Body of pancreas (tissue), 4 donors: ENCODE measurements at regions not wholly inside any gene's neighbourhood (a gene's known extent, or its start where the extent isn't known, plus 50 kb on each side); places are given as distances from the start of the nearest gene placed in this dataset.

ENCODE experiments used
- ATAC-seq: fragments of 150-250 bp; one replicate; pipeline ENCODE4 v1.9.1; 2016
- DNase-seq, 4 donors: peaks; one replicate each; pipeline ENCODE4 v3.0.0-alpha.2; 2019
- H3K27ac ChIP-seq, 4 donors: fragments of 200-600 bp; sonication (generic); 1 replicate in 3 of 4; 2 replicates in 1 of 4; pipeline versions ENCODE4 v1.5.1 to v1.6.1; 2016 to 2019; ENCODE audit warnings: mild to moderate bottlenecking in 1 of 4, mixed read lengths in 1 of 4, moderate library complexity in 1 of 4
- H3K27me3 ChIP-seq, 2 donors: fragments of 200-600 bp; sonication (generic); one replicate each; pipeline ENCODE4 v1.6.0; 2016; ENCODE audit warnings: mild to moderate bottlenecking in 1 of 2
- H3K36me3 ChIP-seq, 2 donors: fragments of 200-600 bp; sonication (generic); replicated peaks in 1 of 2; 2 replicates each; pipeline ENCODE4 v1.5.1; 2016; ENCODE audit warnings: low read depth in 2 of 2; ENCODE audit not compliant: insufficient read depth in 1 of 2
- H3K4me1 ChIP-seq: fragments of 200-600 bp; sonication (generic); one replicate; pipeline ENCODE4 v1.6.0; 2016
- H3K4me3 ChIP-seq, 2 donors: fragments of 200-600 bp; sonication (generic); 1 replicate in 1 of 2; 2 replicates in 1 of 2; pipeline ENCODE4 v1.5.1; 2016 to 2019
- H3K9me3 ChIP-seq, 3 donors: fragments of 200-600 bp; sonication (generic); 1 replicate in 2 of 3; 2 replicates in 1 of 3; pipeline ENCODE4 v1.5.1; 2016
- CTCF ChIP-seq, 7 experiments: fragments of 450-650 bp in 4 of 7; fragments of 200-600 bp in 3 of 7; sonication (generic) in 3 of 7; IDR thresholded peaks; one replicate each; pipeline ENCODE4 v1.5.1; 2016 to 2019; ENCODE audit warnings: antibody characterized with exemption in 7 of 7
- POLR2A ChIP-seq, 3 donors: fragments of 450-650 bp; IDR thresholded peaks; one replicate each; pipeline ENCODE4 v1.6.1; 2016; ENCODE audit warnings: antibody characterized with exemption in 3 of 3, mild to moderate bottlenecking in 2 of 3
- WGBS, 2 donors: methylation state at CpG; one replicate each; pipeline ENCODE4 v1.1.5; 2017; 5-methylcytosine and 5-hydroxymethylcytosine counted together
- intact Hi-C: fragments of 100-400 bp; cut with DNase I; formaldehyde crosslinking; loops from one replicate; pipeline ENCODE4 v1.15.1; 2023

DNA sequence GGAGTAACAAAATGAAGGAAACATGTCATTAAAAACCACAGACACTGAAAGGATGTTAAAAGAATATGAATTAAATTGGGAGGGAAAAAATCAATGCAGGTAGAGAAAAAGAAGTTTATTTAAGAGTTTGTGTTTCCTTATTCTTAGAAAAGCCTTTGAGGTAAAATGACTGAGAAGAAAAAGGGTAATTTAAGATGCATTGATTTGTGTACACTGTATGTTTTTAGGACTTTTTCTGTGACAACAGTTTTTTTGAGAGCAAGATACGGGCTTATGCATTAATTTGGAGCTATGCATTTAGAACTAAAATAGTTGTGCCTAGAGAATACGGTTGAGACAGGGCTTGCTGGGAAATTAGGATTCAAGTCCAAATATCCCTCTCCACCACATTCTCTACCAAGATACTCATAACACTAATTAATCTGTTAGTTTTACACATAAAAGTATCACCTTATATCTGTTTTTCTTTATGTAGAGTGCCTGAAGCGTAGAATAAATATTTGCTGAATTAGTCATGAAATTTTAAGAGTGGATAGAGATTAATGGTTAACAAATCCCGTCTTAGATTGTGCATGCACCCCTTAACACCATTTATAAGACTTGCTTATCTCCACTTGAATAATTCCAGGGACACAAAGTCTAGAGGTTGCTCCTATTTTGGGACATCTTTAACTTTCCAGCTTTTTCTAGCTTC lies 232.5 kb downstream of the PCDH7 start:
- Histone ChIP-seq H3K27ac (no peak overlapping the region), H3K4me3 (no peak overlapping the region), H3K27me3 (no peaks in the 10 kb centered on the region), H3K9me3 (no peaks in the 10 kb centered on the region), H3K4me1 (peaks cover 8% of the 10 kb centered on the region), H3K36me3 (no peaks in the 10 kb centered on the region)
- TF ChIP-seq CTCF (IDR thresholded peaks at IDR 0.05), result no peak
- TF ChIP-seq POLR2A (IDR thresholded peaks at IDR 0.05), result no peak
- WGBS, 2 donors, result 42 to 45% methylated on average over 4 of the region's 4 CpGs
- ATAC-seq, result no peak
- intact Hi-C loops, result no loop called here
- DNase-seq, result no peak

DNA sequence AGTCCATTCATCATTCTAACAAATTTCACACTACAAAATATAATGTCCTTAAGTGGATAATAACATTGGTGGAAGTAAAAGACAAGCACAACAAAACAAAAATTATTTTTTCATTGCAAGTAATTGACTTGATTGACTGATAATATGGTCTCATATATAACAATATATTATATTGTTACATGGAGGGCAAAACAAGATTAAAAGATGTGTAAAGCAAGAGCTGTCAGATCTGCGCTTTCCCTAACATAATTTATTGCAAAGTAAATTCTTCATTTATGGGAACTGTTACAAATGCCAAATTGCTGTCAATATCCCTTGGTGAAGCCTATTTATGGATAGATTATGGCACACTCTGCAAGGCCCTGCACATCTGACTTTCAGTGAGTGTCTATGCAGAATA lies 233.6 kb downstream of the PCDH7 start:
- H3K4me3 ChIP-seq, result no peak overlapping the region
- no peak for ATAC-seq
- H3K27ac ChIP-seq, result no peak overlapping the region
- H3K36me3 ChIP-seq, result no peaks in the 10 kb centered on the region
- no peak for DNase-seq
- no peaks in the 10 kb centered on the region for H3K27me3 ChIP-seq
- intact Hi-C loops, result no loop called here
- no peak for TF ChIP-seq CTCF (IDR thresholded peaks at IDR 0.05)
- TF ChIP-seq POLR2A (IDR thresholded peaks at IDR 0.05), result no peak
- no peaks in the 10 kb centered on the region for H3K9me3 ChIP-seq
- H3K4me1 ChIP-seq, result peaks cover 8% of the 10 kb centered on the region
- 80 to 91% methylated on average over 1 of the region's 1 CpG for WGBS, 2 donors

DNA sequence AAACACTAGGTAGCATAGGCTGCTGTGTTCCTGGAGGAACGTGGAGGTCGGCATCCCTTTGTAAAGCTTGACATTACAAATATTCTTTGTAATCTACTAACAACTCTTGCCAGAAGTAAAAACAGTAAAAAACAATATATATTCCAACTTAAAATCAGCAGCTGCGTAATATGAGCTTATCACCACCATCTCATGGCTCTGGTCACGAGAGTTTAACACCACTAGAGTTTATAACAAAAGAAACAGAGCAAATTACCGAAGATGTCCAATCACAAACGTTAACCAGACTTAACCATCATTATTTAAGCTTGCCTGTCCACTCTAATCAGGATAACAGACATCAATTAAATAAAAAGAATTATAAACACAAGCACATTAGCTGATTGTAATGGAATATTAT lies 236.7 kb downstream of the PCDH7 start:
- no peak overlapping the region for H3K4me3 ChIP-seq
- no peak for TF ChIP-seq POLR2A (IDR thresholded peaks at IDR 0.05)
- no peak for TF ChIP-seq CTCF (IDR thresholded peaks at IDR 0.05)
- peaks cover 8% of the 10 kb centered on the region for H3K4me1 ChIP-seq
- intact Hi-C loops, result no loop called here
- no peaks in the 10 kb centered on the region for H3K36me3 ChIP-seq
- H3K27ac ChIP-seq, result no peak overlapping the region
- 61 to 71% methylated on average over 6 of the region's 6 CpGs for WGBS, 2 donors
- no peak for DNase-seq
- no peaks in the 10 kb centered on the region for H3K9me3 ChIP-seq
- H3K27me3 ChIP-seq, result no peaks in the 10 kb centered on the region
- ATAC-seq, result no peak

- intact Hi-C loops, result no loop called here
- H3K9me3 ChIP-seq, result no peaks in the 10 kb centered on the region
- peaks cover 7% of the 10 kb centered on the region for H3K4me1 ChIP-seq
- H3K4me3 ChIP-seq, result no peak overlapping the region
- H3K36me3 ChIP-seq, result no peaks in the 10 kb centered on the region
- WGBS, 2 donors, result 47 to 49% methylated on average over 4 of the region's 4 CpGs
- H3K27ac ChIP-seq, result no peak overlapping the region
- ATAC-seq (no peak), DNase-seq (no peak)
- H3K27me3 ChIP-seq, result no peaks in the 10 kb centered on the region
- TF ChIP-seq CTCF (IDR thresholded peaks at IDR 0.05) (no peak), POLR2A (IDR thresholded peaks at IDR 0.05) (no peak)
Observed at GRCh38 chr4:30957706-30958105, 237.5 kb downstream of the PCDH7 start.

- intact Hi-C loops, result no loop called here
- no peak for ATAC-seq
- H3K9me3 ChIP-seq, result no peaks in the 10 kb centered on the region
Observed at GRCh38 chr4:30959781-30960485, 239.8 kb downstream of the PCDH7 start.

More at GRCh38 chr4:30959781-30960485, 239.8 kb downstream of the PCDH7 start:
- H3K27me3 ChIP-seq, result no peaks in the 10 kb centered on the region
- no peak overlapping the region for H3K4me3 ChIP-seq
- no peaks in the 10 kb centered on the region for H3K4me1 ChIP-seq
- no peaks in the 10 kb centered on the region for H3K36me3 ChIP-seq
- TF ChIP-seq CTCF (IDR thresholded peaks at IDR 0.05) (no peak), POLR2A (IDR thresholded peaks at IDR 0.05) (no peak)
- WGBS, 2 donors, result 48 to 53% methylated on average over 3 of the region's 3 CpGs
- DNase-seq, result no peak
- no peak overlapping the region for H3K27ac ChIP-seq
